ENCODE measurements at regions not wholly inside any gene's neighbourhood (a gene's known extent, or its start where the extent isn't known, plus 50 kb on each side); places are given as distances from the start of the nearest gene placed in this dataset.

- Histone ChIP-seq H3K79me2 (replicated peaks; ENCODE audit: insufficient read depth, low read length) (no peaks in the 10 kb centered on the region), H2AFZ (ENCODE audit: low read depth, low read length) (no peak overlapping the region), H3K4me2 (ENCODE audit: low read length) (no peak overlapping the region), H3K9ac (ENCODE audit: low read length) (no peak overlapping the region), H3F3A (ENCODE audit: insufficient read depth, low read length, poor library complexity, severe bottlenecking) (no peaks in the 10 kb centered on the region), H3K27me3 (ENCODE audit: insufficient read depth, low read depth, low read length) (no peaks in the 10 kb centered on the region), H3K9me2 (ENCODE audit: insufficient read depth, low read length) (no peaks in the 10 kb centered on the region), H4K20me1 (ENCODE audit: insufficient read depth) (no peaks in the 10 kb centered on the region), H3K9me3 (ENCODE audit: low read length) (no peaks in the 10 kb centered on the region), H3K4me3 (ENCODE audit: low read length) (no peak overlapping the region), H3K36me3 (ENCODE audit: insufficient read depth, low read length) (no peaks in the 10 kb centered on the region), H3K27ac (ENCODE audit: low read length) (no peak overlapping the region)
- TF ChIP-seq RAD21 (conservative IDR thresholded peaks at IDR 0.05) = no peak
- no peak for TF ChIP-seq MXI1 (conservative IDR thresholded peaks at IDR 0.05; ENCODE audit: poor library complexity, severe bottlenecking)
- TF ChIP-seq TAF1 (IDR thresholded peaks at IDR 0.05; ENCODE audit: low read depth) = no peak
- no peak for TF ChIP-seq EP300 (conservative IDR thresholded peaks at IDR 0.05; ENCODE audit: poor library complexity, severe bottlenecking)
- no peak for TF ChIP-seq CTCF (IDR thresholded peaks at IDR 0.05; ENCODE audit: poor library complexity, severe bottlenecking)
Observed at GRCh38 chr18:26685438-26686157, 137.2 kb upstream of the KCTD1 start.

- no peak overlapping the region for H2AFZ ChIP-seq (ENCODE audit: low read depth, low read length)
- no peak overlapping the region for H3K4me2 ChIP-seq (ENCODE audit: low read length)
- H4K20me1 ChIP-seq (ENCODE audit: insufficient read depth) = no peaks in the 10 kb centered on the region
- H3K9me2 ChIP-seq (ENCODE audit: insufficient read depth, low read length) = no peaks in the 10 kb centered on the region
- H3K79me2 ChIP-seq (replicated peaks; ENCODE audit: insufficient read depth, low read length) = no peaks in the 10 kb centered on the region
- H3K9ac ChIP-seq (ENCODE audit: low read length) = no peak overlapping the region
- TF ChIP-seq RAD21 (conservative IDR thresholded peaks at IDR 0.05) = no peak
- TF ChIP-seq EP300 (conservative IDR thresholded peaks at IDR 0.05; ENCODE audit: poor library complexity, severe bottlenecking) = no peak
- TF ChIP-seq TAF1 (IDR thresholded peaks at IDR 0.05; ENCODE audit: low read depth) = no peak
- no peak for TF ChIP-seq POLR2AphosphoS5 (IDR thresholded peaks at IDR 0.05)
- no peak for TF ChIP-seq EZH2 (IDR thresholded peaks at IDR 0.05; ENCODE audit: borderline replicate concordance, insufficient read depth, low read length, poor library complexity, severe bottlenecking)
- H3K36me3 ChIP-seq (ENCODE audit: insufficient read depth, low read length) = no peaks in the 10 kb centered on the region
- H3F3A ChIP-seq (ENCODE audit: insufficient read depth, low read length, poor library complexity, severe bottlenecking) = no peaks in the 10 kb centered on the region
- H3K4me3 ChIP-seq (ENCODE audit: low read length) = no peak overlapping the region
- H3K27ac ChIP-seq (ENCODE audit: low read length) = no peak overlapping the region
- no peaks in the 10 kb centered on the region for H3K9me3 ChIP-seq (ENCODE audit: low read length)
- no peaks in the 10 kb centered on the region for H3K27me3 ChIP-seq (ENCODE audit: insufficient read depth, low read depth, low read length)
Observed at GRCh38 chr18:26677957-26678356, 129.6 kb upstream of the KCTD1 start.

GRCh38 chr18:26667046-26667445, 118.7 kb upstream of the KCTD1 start:
- Histone ChIP-seq H3K27me3 (ENCODE audit: insufficient read depth, low read depth, low read length) (no peaks in the 10 kb centered on the region), H3K4me2 (ENCODE audit: low read length) (no peak overlapping the region), H3K9ac (ENCODE audit: low read length) (no peak overlapping the region), H2AFZ (ENCODE audit: low read depth, low read length) (no peak overlapping the region), H3K79me2 (replicated peaks; ENCODE audit: insufficient read depth, low read length) (no peaks in the 10 kb centered on the region), H4K20me1 (ENCODE audit: insufficient read depth) (no peaks in the 10 kb centered on the region), H3K9me2 (ENCODE audit: insufficient read depth, low read length) (no peaks in the 10 kb centered on the region), H3K4me3 (ENCODE audit: low read length) (no peak overlapping the region), H3K36me3 (ENCODE audit: insufficient read depth, low read length) (no peaks in the 10 kb centered on the region), H3K27ac (ENCODE audit: low read length) (no peak overlapping the region), H3F3A (ENCODE audit: insufficient read depth, low read length, poor library complexity, severe bottlenecking) (no peaks in the 10 kb centered on the region), H3K9me3 (ENCODE audit: low read length) (no peaks in the 10 kb centered on the region)
- TF ChIP-seq MXI1 (conservative IDR thresholded peaks at IDR 0.05; ENCODE audit: poor library complexity, severe bottlenecking) = no peak
- TF ChIP-seq TAF1 (IDR thresholded peaks at IDR 0.05; ENCODE audit: low read depth) = no peak
- no peak for TF ChIP-seq RAD21 (conservative IDR thresholded peaks at IDR 0.05)
- no peak for TF ChIP-seq REST (IDR thresholded peaks at IDR 0.05; ENCODE audit: borderline replicate concordance)
- no peak for TF ChIP-seq EZH2 (IDR thresholded peaks at IDR 0.05; ENCODE audit: borderline replicate concordance, insufficient read depth, low read length, poor library complexity, severe bottlenecking)
- TF ChIP-seq CTCF (IDR thresholded peaks at IDR 0.05; ENCODE audit: poor library complexity, severe bottlenecking) = no peak
- no peak for TF ChIP-seq POLR2AphosphoS5 (IDR thresholded peaks at IDR 0.05)
- TF ChIP-seq SMC3 (conservative IDR thresholded peaks at IDR 0.05; ENCODE audit: poor library complexity) = no peak
- no peak for TF ChIP-seq EP300 (conservative IDR thresholded peaks at IDR 0.05; ENCODE audit: poor library complexity, severe bottlenecking)

Measured in neural cell (in vitro differentiated cells).